ENCODE measurements at regions not wholly inside any gene's neighbourhood (a gene's known extent, or its start where the extent isn't known, plus 50 kb on each side); places are given as distances from the start of the nearest gene placed in this dataset.

GRCh38 chr7:17677408-17677807 is 262.9 kb downstream of the SNX13 start (continued):
- TF ChIP-seq ARID5B (CRISPR knock-in tag; IDR thresholded peaks at IDR 0.05) (no peak), ZNF530 (CRISPR knock-in tag; IDR thresholded peaks at IDR 0.05; ENCODE audit: low read depth) (no peak), ZNF431 (CRISPR knock-in tag; IDR thresholded peaks at IDR 0.05; ENCODE audit: borderline replicate concordance, low read depth) (no peak)

- Histone ChIP-seq H3K4me2 (ENCODE audit: low read depth, low read length) (no peak overlapping the region), H3K9me3 (ENCODE audit: low read length) (no peaks in the 10 kb centered on the region), H2AFZ (ENCODE audit: low read length) (no peak overlapping the region), H3K4me3 (replicated peaks in 1 of 3; ENCODE audit: insufficient read depth in 1 of 3, low read depth in 2 of 3, low read length in 3 of 3) (no peak overlapping the region), H3K79me2 (ENCODE audit: insufficient read depth, low read length) (no peaks in the 10 kb centered on the region), H3K27me3 (ENCODE audit: control insufficient read depth in 1 of 2, insufficient read depth in 2 of 2, low read length in 2 of 2) (peaks cover 0 to 6% of the 10 kb centered on the region in 2 experiments; a peak in 1 of 5 replicates), H3K4me1 (ENCODE audit: insufficient read depth, low read length) (no peaks in the 10 kb centered on the region), H3K27ac (ENCODE audit: extremely low read length, insufficient read depth, low read length) (no peak overlapping the region), H4K20me1 (ENCODE audit: insufficient read depth, low read length) (no peaks in the 10 kb centered on the region), H3K36me3 (replicated peaks in 1 of 2; ENCODE audit: control insufficient read depth in 1 of 2, insufficient read depth in 2 of 2, low read length in 2 of 2) (no peaks in the 10 kb centered on the region), H3K9ac (ENCODE audit: insufficient read depth, low read depth, low read length) (no peak overlapping the region)
- POLR2A ChIA-PET, result no interaction called here
- DNase-seq (ENCODE audit: low spot score) (no peak), ATAC-seq (no peak), FAIRE-seq (no peak)
- CTCF ChIA-PET (ENCODE audit: low intra/inter-chr PET ratio, low total read pairs), result no interaction called here
- in situ Hi-C loops (cut with HindIII; ENCODE audit: extremely low pct_ligation_motif_present, low pct_unique_long_range_greater_than_20kb), result no loop called here
- WGBS (ENCODE audit: low lambda C conversion rate), result 87% methylated on average over 2 of the region's 2 CpGs
- BruUV-seq (replicated peaks), result no TSS peak
- intact Hi-C loops (cut with micrococcal nuclease; ENCODE audit: unreplicated experiment), result no loop called here
- no peak for TF ChIP-seq ZBTB4 (CRISPR knock-in tag; IDR thresholded peaks at IDR 0.05; ENCODE audit: borderline replicate concordance)
- TF ChIP-seq ARID5B (CRISPR knock-in tag; IDR thresholded peaks at IDR 0.05), result no peak
- no peak for TF ChIP-seq TRIM22 (IDR thresholded peaks at IDR 0.05)
These were observed 261.4 kb downstream of the SNX13 start for GRCh38 chr7:17678896-17679295.

Measured in HepG2 (cell line).